H1 (cell line): ENCODE measurements at regions not wholly inside any gene's neighbourhood (a gene's known extent, or its start where the extent isn't known, plus 50 kb on each side); places are given as distances from the start of the nearest gene placed in this dataset.
A peak's percentile ranks its signal among the peaks of the same experiment; 100 is the strongest.

Experiments
- CTCF ChIA-PET: fragments of 300-600 bp; sonication (Branson Sonifier 250); formaldehyde crosslinking; loops from one replicate; lab custom pipeline; 2021; ENCODE audit not compliant: partially characterized antibody; lab: Charles Lee
- POLR2A ChIA-PET: fragments of 300-600 bp; sonication (Branson Sonifier 250); formaldehyde crosslinking; loops from one replicate; lab custom pipeline; 2021; ENCODE audit warnings: inconsistent platforms; ENCODE audit not compliant: partially characterized antibody; lab: Charles Lee
- DNase-seq, 2 experiments: peaks; one replicate each; pipeline versions ENCODE4 v3.0.0 to v3.0.0-alpha.2; 2010 to 2022; ENCODE audit warnings: low spot score in 2 of 2, low read depth in 1 of 2, mixed read lengths in 1 of 2
- FAIRE-seq: peaks from 2 replicates; lab custom pipeline; 2011; peaks lifted over from hg19 to GRCh38; lab: Jason Lieb, UNC
- H2AFZ ChIP-seq: 2 replicates; pipeline ENCODE4 v1.8.1; 2012; ENCODE audit warnings: low read length, inconsistent platforms
- H2AK5ac ChIP-seq: 2 replicates; pipeline ENCODE4 v1.6.1; 2013; ENCODE audit warnings: low read depth, low read length
- H2BK120ac ChIP-seq: replicated peaks from 2 replicates; pipeline ENCODE3; 2013; ENCODE audit warnings: low read depth, low read length, inconsistent platforms
- H2BK12ac ChIP-seq: 2 replicates; pipeline ENCODE4 v1.6.1; 2013; ENCODE audit warnings: low read depth, low read length
- H2BK15ac ChIP-seq: 2 replicates; pipeline ENCODE4 v1.6.1; 2013; ENCODE audit warnings: low read length
- H2BK20ac ChIP-seq: 2 replicates; pipeline ENCODE4 v1.6.1; 2013; ENCODE audit warnings: low read length
- H2BK5ac ChIP-seq: 2 replicates; pipeline ENCODE4 v1.6.1; 2013; ENCODE audit warnings: low read depth, low read length
- H3K14ac ChIP-seq: 2 replicates; pipeline ENCODE4 v1.6.1; 2013; ENCODE audit warnings: inconsistent platforms; ENCODE audit not compliant: insufficient read length
- H3K18ac ChIP-seq: 2 replicates; pipeline ENCODE4 v1.6.1; 2013; ENCODE audit warnings: low read length; ENCODE audit errors: extremely low read depth
- H3K23ac ChIP-seq: 2 replicates; pipeline ENCODE4 v1.6.1; 2013; ENCODE audit warnings: inconsistent platforms; ENCODE audit not compliant: insufficient read length
- H3K23me2 ChIP-seq: 2 replicates; pipeline ENCODE4 v1.6.1; 2013; ENCODE audit warnings: low read depth, low read length
- H3K27ac ChIP-seq: 2 replicates; pipeline ENCODE4 v1.6.1; 2011; ENCODE audit warnings: low read depth, low read length, inconsistent platforms
- H3K27me3 ChIP-seq, 4 experiments: replicated peaks in 1 of 4; 1 replicate in 1 of 4; 2 replicates in 3 of 4; pipeline versions ENCODE4 v1.6.1 to v1.8.1; 2011 to 2013; ENCODE audit warnings: low read length in 3 of 4, mild to moderate bottlenecking in 3 of 4, inconsistent platforms in 2 of 4, mixed read lengths in 2 of 4, moderate library complexity in 1 of 4; ENCODE audit not compliant: control insufficient read depth in 3 of 4, insufficient read depth in 3 of 4; ENCODE audit errors: extremely low read depth in 1 of 4
- H3K36me3 ChIP-seq, 4 experiments: 2 replicates each; pipeline versions ENCODE4 v1.6.1 to v1.8.1; 2011 to 2013; ENCODE audit warnings: mild to moderate bottlenecking in 4 of 4, low read length in 3 of 4, moderate library complexity in 2 of 4, control low read depth in 1 of 4, inconsistent platforms in 1 of 4; ENCODE audit not compliant: insufficient read depth in 4 of 4, control insufficient read depth in 2 of 4
- H3K4ac ChIP-seq: replicated peaks from 2 replicates; pipeline ENCODE3; 2013; ENCODE audit warnings: low read length, low read depth, mixed read lengths, inconsistent platforms; ENCODE audit not compliant: insufficient read length
- H3K4me1 ChIP-seq, 4 experiments: replicated peaks in 1 of 4; 1 replicate in 1 of 4; 2 replicates in 3 of 4; pipeline versions ENCODE4 v1.6.1 to v1.8.1; 2011 to 2013; ENCODE audit warnings: low read length in 3 of 4, inconsistent platforms in 2 of 4, mixed read lengths in 1 of 4; ENCODE audit not compliant: insufficient read depth in 4 of 4, control insufficient read depth in 3 of 4
- H3K4me2 ChIP-seq, 2 experiments: 2 replicates each; pipeline versions ENCODE4 v1.6.1 to v1.8.1; 2011 to 2013; ENCODE audit warnings: low read depth in 2 of 2, low read length in 2 of 2, control low read depth in 1 of 2, inconsistent platforms in 1 of 2, mild to moderate bottlenecking in 1 of 2; ENCODE audit not compliant: insufficient read depth in 1 of 2
- H3K4me3 ChIP-seq, 4 experiments: fragments of 200-600, 300-600 bp in 1 of 4; sonication (generic), shearing (Covaris generic), sonication (Bioruptor Twin) in 1 of 4; 2 replicates each; pipeline versions ENCODE4 v1.5.1 to v1.8.1; 2011 to 2016; ENCODE audit warnings: low read length in 4 of 4, low read depth in 3 of 4, control low read depth in 2 of 4, inconsistent platforms in 2 of 4, mild to moderate bottlenecking in 2 of 4, mixed read lengths in 1 of 4, moderate library complexity in 1 of 4; ENCODE audit not compliant: insufficient read depth in 2 of 4; ENCODE audit errors: extremely low read depth in 1 of 4
- H3K56ac ChIP-seq: replicated peaks from 2 replicates; pipeline ENCODE3; 2013; ENCODE audit warnings: low read depth, mild to moderate bottlenecking, mixed read lengths, low read length, inconsistent platforms; ENCODE audit not compliant: insufficient read length
- H3K79me1 ChIP-seq: 2 replicates; pipeline ENCODE4 v1.6.1; 2013; ENCODE audit warnings: low read depth, low read length, control low read depth
- H3K79me2 ChIP-seq, 2 experiments: 2 replicates each; pipeline versions ENCODE4 v1.6.1 to v1.8.1; 2012 to 2013; ENCODE audit warnings: low read length in 2 of 2, mild to moderate bottlenecking in 2 of 2, inconsistent platforms in 1 of 2; ENCODE audit not compliant: insufficient read depth in 2 of 2, control insufficient read depth in 1 of 2
- H3K9ac ChIP-seq, 4 experiments: replicated peaks in 1 of 4; 1 replicate in 1 of 4; 2 replicates in 3 of 4; pipeline versions ENCODE4 v1.6.1 to v1.8.1; 2011 to 2013; ENCODE audit warnings: low read depth in 3 of 4, low read length in 3 of 4, control low read depth in 2 of 4, mild to moderate bottlenecking in 2 of 4, moderate library complexity in 2 of 4, inconsistent platforms in 1 of 4; ENCODE audit errors: extremely low read depth in 1 of 4
- H3K9me3 ChIP-seq, 2 experiments: 2 replicates each; pipeline versions ENCODE4 v1.6.1 to v1.8.1; 2012 to 2013; ENCODE audit warnings: mild to moderate bottlenecking in 2 of 2, moderate library complexity in 2 of 2, control low read depth in 1 of 2, inconsistent platforms in 1 of 2, low read depth in 1 of 2, low read length in 1 of 2, mixed read lengths in 1 of 2; ENCODE audit not compliant: insufficient read depth in 2 of 2
- H4K20me1 ChIP-seq, 2 experiments: replicated peaks in 1 of 2; 2 replicates each; pipeline versions ENCODE3 to v1.8.1; 2011 to 2013; ENCODE audit warnings: inconsistent platforms in 2 of 2, low read length in 2 of 2, mild to moderate bottlenecking in 1 of 2; ENCODE audit not compliant: insufficient read depth in 2 of 2, control insufficient read depth in 1 of 2
- H4K5ac ChIP-seq: 2 replicates; pipeline ENCODE4 v1.6.1; 2013; ENCODE audit warnings: low read length, low read depth, mixed read lengths, inconsistent platforms; ENCODE audit not compliant: insufficient read length
- H4K8ac ChIP-seq: 2 replicates; pipeline ENCODE4 v1.8.0; 2013; ENCODE audit warnings: mild to moderate bottlenecking, moderate library complexity, low read length, inconsistent platforms; ENCODE audit not compliant: insufficient read depth; ENCODE audit errors: extremely low read depth
- H4K91ac ChIP-seq: replicated peaks from 2 replicates; pipeline ENCODE3; 2013; ENCODE audit warnings: low read length, mixed read lengths, inconsistent platforms; ENCODE audit not compliant: insufficient read length
- CEBPB ChIP-seq: IDR thresholded peaks from 2 replicates; pipeline ENCODE4 v1.6.1; 2012; ENCODE audit warnings: low read depth, low read length
- CREB1 ChIP-seq: IDR thresholded peaks from 2 replicates; pipeline ENCODE4 v1.6.1; 2012; ENCODE audit warnings: inconsistent platforms
- HDAC2 ChIP-seq, 2 experiments: fragments of 300-600 bp in 1 of 2; sonication (generic) in 1 of 2; IDR thresholded peaks; 2 replicates each; pipeline ENCODE4 v1.6.1; 2011 to 2012; ENCODE audit warnings: low read depth in 2 of 2, low read length in 2 of 2, mild to moderate bottlenecking in 2 of 2, moderate library complexity in 2 of 2, borderline replicate concordance in 1 of 2, inconsistent platforms in 1 of 2
- KDM1A ChIP-seq: fragments of 200-600, 300-600 bp; sonication (generic); IDR thresholded peaks from 2 replicates; pipeline ENCODE4 v1.7.1; 2016; ENCODE audit warnings: mild to moderate bottlenecking, low read length, borderline replicate concordance
- POU5F1 ChIP-seq: IDR thresholded peaks from 2 replicates; pipeline ENCODE4 v1.6.1; 2011; ENCODE audit warnings: low read depth, mild to moderate bottlenecking, low read length, moderate library complexity
- RNF2 ChIP-seq: fragments of 200-900, 300-1000 bp; sonication (generic); IDR thresholded peaks from 2 replicates; pipeline ENCODE4 v1.7.1; 2016; ENCODE audit warnings: borderline replicate concordance, low read depth, mild to moderate bottlenecking, antibody characterized with exemption, low read length; ENCODE audit not compliant: poor library complexity, severe bottlenecking; ENCODE audit errors: missing control alignments
- SIN3A ChIP-seq, 2 experiments: IDR thresholded peaks in 1 of 2; conservative IDR thresholded peaks in 1 of 2; 2 replicates each; pipeline ENCODE4 v1.6.1; 2011 to 2012; ENCODE audit warnings: low read length in 2 of 2, improper control_type of control experiment in 1 of 2, low read depth in 1 of 2, mild to moderate bottlenecking in 1 of 2
- WGBS, 2 experiments: shearing (Covaris generic) in 1 of 2; methylation state at CpG; one replicate each; pipeline versions ENCODE4 v1.1.6 to v1.1.7; 2013 to 2015; ENCODE audit warnings: low lambda C conversion rate in 2 of 2, mixed read lengths in 2 of 2, inconsistent platforms in 1 of 2, low coverage in 1 of 2, missing lambda C conversion rate in 1 of 2; ENCODE audit not compliant: insufficient replicate concordance in 2 of 2, insufficient coverage in 1 of 2, insufficient read length in 1 of 2; ENCODE audit errors: extremely low coverage in 1 of 2, missing lambda C conversion rate in 1 of 2; 5-methylcytosine and 5-hydroxymethylcytosine counted together
- TF ChIP-seq, protein P1 (sequence below): IDR thresholded peaks from 2 replicates; pipeline ENCODE4 v1.6.1; 2012; ENCODE audit warnings: inconsistent platforms

DNA sequence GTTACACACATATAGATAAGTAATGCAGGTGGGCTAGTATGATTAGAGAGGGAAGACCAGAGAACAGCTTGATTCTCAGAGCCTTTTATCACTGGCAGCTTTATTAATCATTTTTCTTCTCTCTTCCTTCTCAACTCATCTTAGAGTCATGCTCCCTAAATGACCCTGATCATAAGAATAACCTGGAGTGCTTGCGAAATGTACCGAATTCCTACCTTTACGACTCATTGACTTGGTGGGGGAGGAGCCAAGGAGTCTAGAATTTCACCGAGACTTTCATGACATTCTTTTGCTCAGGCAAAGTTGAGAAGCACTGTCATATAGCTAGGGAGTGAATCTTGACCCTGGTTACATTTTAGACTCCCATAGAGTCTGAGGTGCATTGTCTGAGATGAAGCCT lies 298.9 kb upstream of the PUDP start:
- H3K18ac ChIP-seq, result no peak overlapping the region
- no peak overlapping the region for H4K5ac ChIP-seq
- ChIA-PET POLR2A (no interaction called here), CTCF (no interaction called here)
- no peak overlapping the region for H3K4me2 ChIP-seq
- no peak overlapping the region for H2BK5ac ChIP-seq
- DNase-seq (no peak), FAIRE-seq (no peak)
- no peak overlapping the region for H2BK120ac ChIP-seq
- H3K79me1 ChIP-seq, result no peaks in the 10 kb centered on the region
- TF ChIP-seq, protein P1, sequence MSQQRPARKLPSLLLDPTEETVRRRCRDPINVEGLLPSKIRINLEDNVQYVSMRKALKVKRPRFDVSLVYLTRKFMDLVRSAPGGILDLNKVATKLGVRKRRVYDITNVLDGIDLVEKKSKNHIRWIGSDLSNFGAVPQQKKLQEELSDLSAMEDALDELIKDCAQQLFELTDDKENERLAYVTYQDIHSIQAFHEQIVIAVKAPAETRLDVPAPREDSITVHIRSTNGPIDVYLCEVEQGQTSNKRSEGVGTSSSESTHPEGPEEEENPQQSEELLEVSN, result no peak
- TF ChIP-seq SIN3A (conservative IDR thresholded peaks at IDR 0.05 in 1 of 2, IDR thresholded peaks at IDR 0.05 in 1 of 2; ENCODE audit: low read depth in 1 of 2, low read length in 2 of 2) (no peak), CEBPB (peak; percentile 32; the same call in 1 of the 2 replicates), POU5F1 (no peak), RNF2 (no peak), CREB1 (no peak), KDM1A (no peak), HDAC2 (IDR thresholded peaks at IDR 0.05; ENCODE audit: borderline replicate concordance in 1 of 2, low read depth in 2 of 2, low read length in 2 of 2) (no peak)
- H4K8ac ChIP-seq, result no peak overlapping the region
- H3K79me2 ChIP-seq, result no peaks in the 10 kb centered on the region
- no peaks in the 10 kb centered on the region for H3K23me2 ChIP-seq
- no peaks in the 10 kb centered on the region for H3K36me3 ChIP-seq
- H4K20me1 ChIP-seq, result no peaks in the 10 kb centered on the region
- H3K9me3 ChIP-seq, result no peaks in the 10 kb centered on the region
- H3K4ac ChIP-seq, result no peak overlapping the region
- no peak overlapping the region for H2AFZ ChIP-seq
- no peaks in the 10 kb centered on the region for H3K4me1 ChIP-seq
- no peak overlapping the region for H3K9ac ChIP-seq
- H3K23ac ChIP-seq, result no peak overlapping the region
- 60% methylated on average over 1 of the region's 4 CpGs; no CpG with 5 or more reads in 1 of the 2 experiments for WGBS, 2 experiments
- H4K91ac ChIP-seq, result no peak overlapping the region
- H3K27ac ChIP-seq, result no peak overlapping the region
- H2BK12ac ChIP-seq, result no peak overlapping the region
- H2AK5ac ChIP-seq, result no peak overlapping the region
- H3K56ac ChIP-seq, result no peak overlapping the region
- H2BK20ac ChIP-seq, result no peak overlapping the region
- no peak overlapping the region for H3K14ac ChIP-seq
- H3K27me3 ChIP-seq, result peaks cover 0 to 11% (median 5%) of the 10 kb centered on the region in 4 experiments; a peak in 3 of 7 replicates
- H2BK15ac ChIP-seq, result no peak overlapping the region
- no peak overlapping the region for H3K4me3 ChIP-seq
